T-cell (primary cell): ENCODE measurements at regions not wholly inside any gene's neighbourhood (a gene's known extent, or its start where the extent isn't known, plus 50 kb on each side); places are given as distances from the start of the nearest gene placed in this dataset.
"Not testable (repeated sequence)": the region's sequence is repeated elsewhere in the genome, so short reads cannot be mapped to it uniquely, and the experiment has no call there.

ENCODE experiments used
- ATAC-seq, 4 experiments: fragments of 200-7000 bp in 3 of 4; fragments of 150-1000 bp in 1 of 4; cut with Tn5 transposase; replicated peaks in 1 of 4; 1 replicate in 3 of 4; 2 replicates in 1 of 4; pipeline ENCODE4 v1.10.0; 2021; ENCODE audit warnings: moderate library complexity in 3 of 4, mild to moderate bottlenecking in 2 of 4, moderate number of reproducible peaks in 1 of 4
- CTCF ChIA-PET, 2 donors: fragments of 300-600 bp; sonication (Branson Sonifier 250); formaldehyde crosslinking; loops; one replicate each; lab custom pipeline; 2022; ENCODE audit warnings: antibody characterized with exemption in 2 of 2; lab: Charles Lee
- POLR2A ChIA-PET, 2 donors: fragments of 300-600 bp; sonication (Branson Sonifier 250); formaldehyde crosslinking; loops; one replicate each; lab custom pipeline; 2022; ENCODE audit warnings: antibody characterized with exemption in 2 of 2; lab: Charles Lee
- DNase-seq, 35 experiments: peaks; one replicate each; pipeline versions ENCODE4 v3.0.0 to v3.0.0-alpha.2; 2013 to 2023
- H3K27ac ChIP-seq: one replicate; pipeline ENCODE4 v1.5.1; 2013; ENCODE audit warnings: low read length
- H3K27me3 ChIP-seq, 2 experiments: replicated peaks in 1 of 2; 1 replicate in 1 of 2; 2 replicates in 1 of 2; pipeline versions ENCODE4 v1.6.1 to v1.7.0; 2013; ENCODE audit warnings: low read length in 1 of 2, mixed read lengths in 1 of 2; ENCODE audit not compliant: control insufficient read depth in 2 of 2, insufficient read depth in 2 of 2; ENCODE audit errors: extremely low read depth in 1 of 2
- H3K36me3 ChIP-seq, 2 donors: 1 replicate in 1 of 2; 2 replicates in 1 of 2; pipeline versions ENCODE4 v1.6.1 to v1.7.0; 2013; ENCODE audit warnings: low read length in 1 of 2; ENCODE audit not compliant: control insufficient read depth in 2 of 2, insufficient read depth in 1 of 2; ENCODE audit errors: extremely low read depth in 1 of 2
- H3K4me1 ChIP-seq, 2 experiments: 1 replicate in 1 of 2; 2 replicates in 1 of 2; pipeline versions ENCODE4 v1.6.1 to v1.7.0; 2013; ENCODE audit warnings: low read length in 2 of 2, mixed read lengths in 1 of 2; ENCODE audit not compliant: insufficient read depth in 2 of 2, control insufficient read depth in 1 of 2; ENCODE audit errors: extremely low read depth in 1 of 2
- H3K4me3 ChIP-seq, 2 donors: 1 replicate in 1 of 2; 2 replicates in 1 of 2; pipeline versions ENCODE4 v1.5.1 to v1.7.0; 2013; ENCODE audit warnings: mild to moderate bottlenecking in 2 of 2, low read length in 1 of 2, moderate library complexity in 1 of 2; ENCODE audit not compliant: control insufficient read depth in 1 of 2; ENCODE audit errors: extremely low read depth in 1 of 2
- H3K9me3 ChIP-seq: 2 replicates; pipeline ENCODE4 v1.7.0; 2013
- H3K27ac Mint-ChIP-seq, 2 donors: one replicate each; pipeline ENCODE4 v1.8.0; 2020 to 2021; ENCODE audit warnings: mild to moderate bottlenecking in 2 of 2, mixed read lengths in 2 of 2
- H3K27me3 Mint-ChIP-seq, 2 donors: one replicate each; pipeline ENCODE4 v1.8.0; 2021 to 2022; ENCODE audit warnings: mixed read lengths in 2 of 2
- H3K36me3 Mint-ChIP-seq: one replicate; pipeline ENCODE4 v1.8.0; 2021; ENCODE audit warnings: mixed read lengths
- H3K4me1 Mint-ChIP-seq, 3 donors: one replicate each; pipeline ENCODE4 v1.8.0; 2020 to 2022; ENCODE audit warnings: mixed read lengths in 3 of 3, mild to moderate bottlenecking in 1 of 3
- H3K4me3 Mint-ChIP-seq, 3 donors: one replicate each; pipeline ENCODE4 v1.8.0; 2020 to 2022; ENCODE audit warnings: mild to moderate bottlenecking in 3 of 3, mixed read lengths in 3 of 3, moderate library complexity in 3 of 3
- H3K9me3 Mint-ChIP-seq, 3 donors: one replicate each; pipeline ENCODE4 v1.8.0; 2020 to 2022; ENCODE audit warnings: mixed read lengths in 3 of 3
- WGBS: methylation state at CpG from one replicate; pipeline ENCODE4 v1.1.5; 2013; ENCODE audit warnings: missing lambda C conversion rate; ENCODE audit not compliant: insufficient coverage; 5-methylcytosine and 5-hydroxymethylcytosine counted together

DNA sequence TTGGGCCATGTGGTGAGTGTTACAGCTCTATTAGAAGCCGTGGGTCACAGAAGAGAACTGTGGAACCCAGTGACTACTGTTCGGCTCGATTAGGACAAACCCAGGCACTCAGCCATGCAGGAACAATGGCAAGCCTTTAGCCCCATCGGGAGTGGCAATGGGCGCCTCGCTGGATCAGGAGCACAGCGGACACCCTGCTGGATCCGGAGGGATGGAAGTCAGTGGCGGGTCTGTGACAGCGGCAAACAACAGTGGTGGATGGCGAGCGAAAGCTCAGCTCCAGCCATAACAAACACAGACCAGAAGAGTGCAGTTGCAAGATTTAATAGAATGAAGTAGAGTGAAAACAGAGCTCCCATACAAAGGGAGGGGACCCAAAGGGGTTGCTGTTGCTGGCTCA is 297.8 kb downstream of the ZPLD1 start:
- ATAC-seq, POLR2A ChIA-PET, H3K27ac Mint-ChIP-seq, H3K27me3 ChIP-seq, CTCF ChIA-PET, H3K4me3 ChIP-seq, H3K27me3 Mint-ChIP-seq, DNase-seq, H3K9me3 ChIP-seq, H3K27ac ChIP-seq, H3K4me1 Mint-ChIP-seq, H3K36me3 Mint-ChIP-seq, H3K4me3 Mint-ChIP-seq, H3K4me1 ChIP-seq, H3K9me3 Mint-ChIP-seq, H3K36me3 ChIP-seq: not testable (repeated sequence)
- WGBS, result 88% methylated on average over 5 of the region's 12 CpGs

DNA sequence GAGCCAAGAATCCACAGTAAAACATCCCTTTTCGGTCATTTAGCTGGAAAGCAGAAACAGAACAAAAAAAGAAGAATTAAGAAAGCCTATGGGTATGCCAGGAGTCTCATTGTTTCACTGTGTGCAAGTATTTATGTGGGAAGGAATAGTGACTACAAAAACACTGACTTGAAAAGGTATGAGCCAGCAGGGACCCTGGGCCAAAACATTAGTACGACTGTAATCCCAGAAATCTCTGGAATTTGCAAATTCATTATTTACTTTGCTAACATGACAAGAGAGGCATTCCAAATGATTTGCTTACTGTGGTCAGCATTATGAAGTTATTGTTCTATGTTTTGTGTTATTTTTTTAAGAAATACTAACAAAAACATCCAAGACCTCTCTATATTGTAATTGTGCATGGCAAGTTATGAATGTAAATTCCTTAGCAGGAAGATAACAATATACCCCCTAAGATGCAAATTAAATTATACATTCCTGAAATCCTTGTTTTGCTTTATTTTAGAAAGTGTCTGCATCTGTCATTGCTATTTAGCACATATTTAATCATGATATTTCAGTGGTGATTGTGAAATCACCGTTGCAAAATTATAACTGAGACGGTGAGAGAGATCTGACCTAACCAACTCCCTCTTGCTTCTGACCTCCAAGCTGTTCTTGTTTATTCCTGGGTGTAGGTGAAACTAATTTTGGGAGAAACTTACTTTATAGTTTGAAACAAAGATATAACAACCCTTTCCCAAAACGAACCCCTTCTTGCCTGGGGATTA is 299.2 kb downstream of the ZPLD1 start:
- Histone ChIP-seq H3K36me3 (no peaks in the 10 kb centered on the region), H3K27ac (no peak overlapping the region), H3K4me3 (no peak overlapping the region), H3K9me3 (no peaks in the 10 kb centered on the region), H3K4me1 (no peaks in the 10 kb centered on the region), H3K27me3 (no peaks in the 10 kb centered on the region)
- Mint-ChIP-seq H3K4me1 (no peaks in the 10 kb centered on the region), H3K9me3 (no peaks in the 10 kb centered on the region), H3K4me3 (no peak overlapping the region), H3K27ac (no peak overlapping the region), H3K27me3 (no peaks in the 10 kb centered on the region), H3K36me3 (no peaks in the 10 kb centered on the region)
- 80% methylated on average over 1 of the region's 5 CpGs for WGBS
- CTCF ChIA-PET, result no interaction called here
- DNase-seq (no peak), ATAC-seq (no peak)
- POLR2A ChIA-PET, result no interaction called here

DNA sequence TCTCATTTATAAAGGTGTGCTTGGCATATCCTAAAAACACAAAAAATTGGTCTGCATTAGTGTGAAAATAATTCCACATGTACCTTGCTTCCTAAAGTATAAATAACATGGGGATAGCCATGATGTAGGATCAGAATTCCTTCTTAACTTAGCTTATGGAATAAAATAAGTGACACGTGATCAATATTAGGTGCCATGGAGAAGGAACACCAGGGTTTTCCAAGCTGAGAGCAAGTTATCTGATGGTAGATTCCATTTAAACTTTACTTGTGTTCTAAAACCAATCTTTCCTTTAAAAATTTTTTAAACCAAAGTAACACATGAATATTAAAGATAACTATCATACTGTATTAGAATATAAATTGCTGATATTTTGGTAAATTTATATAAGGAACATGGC is 300.5 kb downstream of the ZPLD1 start:
- no peak overlapping the region for H3K4me3 ChIP-seq
- ChIA-PET CTCF (no interaction called here), POLR2A (no interaction called here)
- no peaks in the 10 kb centered on the region for H3K27me3 Mint-ChIP-seq
- H3K27ac ChIP-seq, result no peak overlapping the region
- no peaks in the 10 kb centered on the region for H3K9me3 Mint-ChIP-seq
- no peak for ATAC-seq
- no peaks in the 10 kb centered on the region for H3K36me3 ChIP-seq
- no peak overlapping the region for H3K27ac Mint-ChIP-seq
- no peaks in the 10 kb centered on the region for H3K4me1 Mint-ChIP-seq
- WGBS, result no CpG with 5 or more reads among the region's 1 CpG
- peaks cover 0 to 2% of the 10 kb centered on the region in 2 experiments for H3K27me3 ChIP-seq
- no peaks in the 10 kb centered on the region for H3K4me1 ChIP-seq
- H3K4me3 Mint-ChIP-seq, result no peak overlapping the region
- H3K9me3 ChIP-seq, result no peaks in the 10 kb centered on the region
- no peak for DNase-seq
- no peaks in the 10 kb centered on the region for H3K36me3 Mint-ChIP-seq

DNA sequence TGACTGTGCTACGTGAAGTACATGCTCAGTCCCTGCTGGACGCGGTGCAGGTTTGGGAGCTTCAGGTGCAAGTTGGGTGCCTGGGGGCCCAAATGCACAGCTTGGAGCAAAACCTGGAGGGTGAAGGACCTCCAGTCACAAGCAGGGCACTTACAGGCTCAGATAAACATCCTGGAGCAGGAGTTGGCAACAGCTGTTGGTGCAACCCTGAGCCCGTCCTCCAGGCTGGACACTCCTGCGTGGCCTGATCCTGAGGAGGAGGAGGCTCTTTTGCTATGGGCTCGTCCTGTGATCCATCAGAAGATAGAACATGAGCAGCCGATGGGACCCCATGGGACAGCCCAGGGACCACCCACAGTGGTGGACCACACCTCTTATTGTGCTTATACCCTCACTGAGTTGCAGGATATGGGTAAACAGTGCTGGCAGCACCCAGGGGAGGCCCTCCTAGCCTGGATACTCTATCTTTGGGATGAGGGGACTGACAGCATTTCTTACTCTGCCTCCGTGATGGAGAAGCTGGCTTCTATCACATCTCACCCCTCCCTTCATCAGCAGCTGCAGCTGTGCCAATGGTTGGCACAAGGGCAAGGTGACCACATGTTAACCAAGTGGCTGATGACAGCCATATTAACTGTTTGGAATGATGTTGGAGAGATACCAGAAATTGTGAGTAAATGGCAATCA is 301.6 kb downstream of the ZPLD1 start:
- no peak for ATAC-seq
- Mint-ChIP-seq H3K4me3 (no peak overlapping the region), H3K4me1 (no peaks in the 10 kb centered on the region), H3K9me3 (no peaks in the 10 kb centered on the region), H3K36me3 (no peaks in the 10 kb centered on the region), H3K27me3 (no peaks in the 10 kb centered on the region), H3K27ac (no peak overlapping the region)
- H3K4me1 ChIP-seq, result no peaks in the 10 kb centered on the region
- H3K27me3 ChIP-seq, result peaks cover 0 to 2% of the 10 kb centered on the region in 2 experiments
- DNase-seq, result no peak
- no peak overlapping the region for H3K27ac ChIP-seq
- ChIA-PET POLR2A (interaction anchor here in 1 of 2 donors (0.6 kb wide), 1 partner anchor 24 kb away, joined by 3 read pairs; no protein-coding TSS in a partner anchor), CTCF (no interaction called here)
- no peaks in the 10 kb centered on the region for H3K9me3 ChIP-seq
- WGBS, result 95% methylated on average over 4 of the region's 8 CpGs
- H3K36me3 ChIP-seq, result no peaks in the 10 kb centered on the region
- H3K4me3 ChIP-seq, result no peak overlapping the region

DNA sequence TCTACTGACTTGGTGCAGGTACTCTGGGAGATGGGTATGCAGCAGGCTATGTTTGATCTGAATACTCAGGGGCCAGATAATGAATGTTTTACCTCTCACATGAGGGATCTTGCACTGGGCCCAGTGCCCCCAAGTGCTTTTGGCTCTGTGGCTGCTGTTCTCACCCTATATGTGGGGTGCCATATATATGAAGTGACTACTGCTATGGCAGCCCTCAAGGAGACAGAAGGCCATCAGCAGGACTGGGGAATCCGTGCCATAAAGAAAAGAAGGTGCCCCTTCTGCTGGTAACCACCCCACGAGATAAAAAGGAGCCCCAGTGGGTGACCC is 302.1 kb downstream of the ZPLD1 start:
- no peaks in the 10 kb centered on the region for H3K36me3 Mint-ChIP-seq
- CTCF ChIA-PET, result no interaction called here

DNA sequence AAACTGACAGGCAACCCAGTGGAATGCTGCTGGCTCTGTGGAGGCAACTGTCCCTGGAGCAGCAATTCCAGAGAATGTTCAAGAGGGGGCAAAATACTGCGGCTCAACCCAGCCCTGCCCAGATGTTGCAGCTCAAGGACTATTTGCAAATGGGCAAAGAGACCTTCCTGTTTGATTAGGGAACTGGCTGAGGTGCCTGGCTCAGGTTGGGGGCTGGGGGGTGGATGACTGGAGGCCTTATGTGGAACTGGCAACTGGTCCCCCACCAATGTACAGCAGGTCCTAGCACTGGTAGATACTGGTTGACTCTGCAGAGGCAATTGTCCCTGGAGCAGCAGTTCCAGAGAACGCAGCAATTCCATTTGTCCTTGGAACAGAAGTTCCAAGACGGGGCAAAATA is 302.5 kb downstream of the ZPLD1 start:
- no peak overlapping the region for H3K4me3 Mint-ChIP-seq
- DNase-seq, result no peak
- no peaks in the 10 kb centered on the region for H3K9me3 Mint-ChIP-seq
- Histone ChIP-seq H3K36me3 (no peaks in the 10 kb centered on the region), H3K4me1 (no peaks in the 10 kb centered on the region), H3K27me3 (peaks cover 0 to 2% of the 10 kb centered on the region in 2 experiments), H3K27ac (no peak overlapping the region), H3K9me3 (no peaks in the 10 kb centered on the region), H3K4me3 (no peak overlapping the region)
- no peaks in the 10 kb centered on the region for H3K36me3 Mint-ChIP-seq
- H3K27ac Mint-ChIP-seq, result no peak overlapping the region
- no peaks in the 10 kb centered on the region for H3K4me1 Mint-ChIP-seq
- no peak for ATAC-seq
- ChIA-PET CTCF (no interaction called here), POLR2A (interaction anchor here in 1 of 2 donors (0.6 kb wide), 2 partner anchors 23 to 198 kb away, joined by 3 read pairs; no protein-coding TSS in a partner anchor)
- WGBS, result 76% methylated on average over 3 of the region's 3 CpGs
- H3K27me3 Mint-ChIP-seq, result no peaks in the 10 kb centered on the region

More for the DNA sequence above, 302.1 kb downstream of the ZPLD1 start:
- H3K4me3 Mint-ChIP-seq, result no peak overlapping the region
- no peaks in the 10 kb centered on the region for H3K27me3 Mint-ChIP-seq
- H3K4me1 ChIP-seq, result no peaks in the 10 kb centered on the region
- DNase-seq (no peak), ATAC-seq (no peak)
- no peaks in the 10 kb centered on the region for H3K9me3 Mint-ChIP-seq
- H3K27me3 ChIP-seq, result peaks cover 0 to 2% of the 10 kb centered on the region in 2 experiments
- H3K27ac ChIP-seq, result no peak overlapping the region
- POLR2A ChIA-PET, result interaction anchor here in 1 of 2 donors (0.6 kb wide), 2 partner anchors 23 to 197 kb away, joined by 3 read pairs; no protein-coding TSS in a partner anchor
- H3K36me3 ChIP-seq, result no peaks in the 10 kb centered on the region
- H3K9me3 ChIP-seq, result no peaks in the 10 kb centered on the region
- H3K27ac Mint-ChIP-seq, result no peak overlapping the region
- WGBS, result 45% methylated on average over 2 of the region's 2 CpGs
- no peak overlapping the region for H3K4me3 ChIP-seq
- no peaks in the 10 kb centered on the region for H3K4me1 Mint-ChIP-seq
